ENCODE measurements at regions not wholly inside any gene's neighbourhood (a gene's known extent, or its start where the extent isn't known, plus 50 kb on each side); places are given as distances from the start of the nearest gene placed in this dataset.
"Not testable (repeated sequence)": the region's sequence is repeated elsewhere in the genome, so short reads cannot be mapped to it uniquely, and the experiment has no call there.

DNA sequence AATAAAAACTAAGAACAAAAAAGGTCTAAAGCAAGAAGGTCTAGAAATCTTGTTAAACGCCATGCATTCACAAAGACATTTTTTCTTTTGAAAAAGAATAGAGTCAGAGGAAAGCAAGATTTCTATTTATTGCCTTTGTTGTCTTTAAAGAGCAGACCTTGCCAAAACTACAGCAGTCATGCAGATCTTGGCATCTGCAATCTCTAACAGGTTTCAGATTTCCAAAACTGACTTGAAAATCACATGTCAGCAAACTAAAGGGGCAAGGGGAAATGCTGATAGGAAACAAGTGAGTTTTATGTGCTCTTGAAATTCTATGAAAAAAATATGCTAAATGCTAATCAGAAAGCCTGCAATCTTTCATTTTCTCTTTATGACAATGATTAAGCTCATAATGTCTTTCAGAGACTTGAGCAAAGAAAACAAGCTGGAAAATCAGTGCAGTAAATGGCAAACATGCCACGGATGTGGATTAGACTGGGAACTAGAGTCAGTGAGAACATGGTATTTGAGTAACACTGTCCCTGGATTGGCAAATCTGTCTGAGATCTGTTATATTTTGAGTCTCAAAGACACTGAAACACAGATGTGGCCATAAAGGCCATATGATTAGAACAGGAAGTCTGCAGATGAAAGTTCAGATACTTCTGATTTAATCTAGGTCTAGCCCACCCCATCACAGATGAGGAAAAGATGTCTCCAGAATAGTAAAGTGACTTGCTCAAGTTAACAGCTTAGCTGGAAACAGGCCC is 361.4 kb upstream of the RPS23 start:
- DNase-seq: no peak

DNA sequence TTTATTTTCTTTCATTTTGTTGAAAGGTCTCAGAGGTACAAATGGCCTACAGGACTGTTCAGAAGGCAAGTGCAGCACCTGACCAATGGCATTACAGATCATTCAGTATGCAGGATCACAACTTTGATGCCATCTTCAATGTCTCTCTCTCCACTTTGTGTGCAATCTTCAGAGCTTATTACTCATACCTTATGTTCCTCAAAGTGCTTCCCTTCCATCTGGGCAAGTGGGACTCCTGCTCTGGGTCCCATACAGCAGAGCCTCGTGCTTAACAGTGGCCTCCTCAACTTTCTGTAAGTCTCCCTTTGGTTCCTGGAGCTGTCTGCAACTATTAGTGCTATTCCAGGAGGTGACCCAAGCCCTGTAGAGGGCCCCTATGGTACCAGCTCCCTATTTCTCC is 358.4 kb upstream of the RPS23 start:
- DNase-seq: no peak

DNA sequence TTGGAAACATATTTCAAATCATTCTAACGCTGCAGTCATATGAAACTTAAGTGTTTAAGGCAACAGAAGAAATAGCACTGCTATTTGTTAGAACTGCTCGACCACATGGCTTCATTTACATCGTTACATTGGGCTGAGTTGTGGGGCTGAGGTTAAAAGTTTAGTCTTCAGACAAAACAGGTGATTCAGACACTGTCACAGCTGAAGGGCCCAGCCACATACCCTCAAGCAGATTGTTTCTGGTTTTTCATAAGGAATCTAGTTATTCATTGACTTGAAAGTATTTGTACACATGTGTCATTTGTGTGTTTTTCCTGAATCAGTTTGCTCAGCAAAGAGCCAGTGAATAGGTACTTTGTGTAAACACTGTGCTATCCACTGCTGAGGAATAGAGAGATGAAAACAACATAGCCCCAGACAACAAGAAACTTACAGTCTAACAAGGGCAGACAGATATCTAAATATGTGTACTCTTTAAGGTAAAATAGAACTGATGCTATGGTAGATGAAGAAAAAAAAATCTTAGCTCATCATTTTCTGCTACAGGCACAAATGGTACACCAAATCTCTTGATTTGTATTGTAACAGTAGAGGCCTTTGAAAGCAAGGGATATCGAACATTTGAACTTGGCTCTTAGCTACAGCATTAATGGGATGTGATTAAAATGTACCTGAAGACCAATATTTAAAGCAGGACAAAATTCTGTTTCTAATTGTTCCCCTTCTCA is 357.6 kb upstream of the RPS23 start:
- DNase-seq: no peak

DNA sequence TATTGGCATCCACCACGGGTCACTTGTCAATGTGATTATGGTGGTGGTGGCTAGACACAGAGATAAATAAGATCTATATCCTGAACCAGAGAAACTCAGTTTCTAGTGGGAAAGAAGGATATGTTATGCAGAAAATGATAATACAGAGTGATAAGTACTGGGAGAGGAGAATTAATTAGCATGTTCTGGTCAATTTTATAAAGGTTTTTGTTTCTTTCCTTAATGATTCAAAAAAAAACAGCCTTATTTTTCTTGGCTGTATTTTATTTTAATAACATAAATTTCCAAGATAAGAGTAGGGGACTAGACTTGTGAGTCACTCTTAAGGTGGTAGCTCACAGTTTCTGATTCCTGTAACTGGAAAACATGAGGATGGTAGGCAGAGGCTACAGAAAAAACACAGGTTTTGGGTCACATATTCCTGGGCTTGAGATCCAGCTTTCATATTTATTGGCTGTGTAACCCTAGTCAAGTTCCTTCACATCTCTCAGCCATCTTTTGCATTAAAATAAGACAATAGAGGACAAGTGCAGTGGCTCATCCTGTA is 350.3 kb upstream of the RPS23 start:
- DNase-seq: no peak

- not testable (repeated sequence) for DNase-seq
Observed at GRCh38 chr5:82626905-82627591, 348.9 kb upstream of the RPS23 start.

GRCh38 chr5:82626012-82626411 is 347.9 kb upstream of the RPS23 start:
- not testable (repeated sequence) for DNase-seq

- DNase-seq: no peak
Observed at GRCh38 chr5:82624062-82624461, 345.9 kb upstream of the RPS23 start.

GRCh38 chr5:82622711-82623514 is 344.8 kb upstream of the RPS23 start:
- DNase-seq: peak in 1 of 2 experiments; percentile 1

DNA sequence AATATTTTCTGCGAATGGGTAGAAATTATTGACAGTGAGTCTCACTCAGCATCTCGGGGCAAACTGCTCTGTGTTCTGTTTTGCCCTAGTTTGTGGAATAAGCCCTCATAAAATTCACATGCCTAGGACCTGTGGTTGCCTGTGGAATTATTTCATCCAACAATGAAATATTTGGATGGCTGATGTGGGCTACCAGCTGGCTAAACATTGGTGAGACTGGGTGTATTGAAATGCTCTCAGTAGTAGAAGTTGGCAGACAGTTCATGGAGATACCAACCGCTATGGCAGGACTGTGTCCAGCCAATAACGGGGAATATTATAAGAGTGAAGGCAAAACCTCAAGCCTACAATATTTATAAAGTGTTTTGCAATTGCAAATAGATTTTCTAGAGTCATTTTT is 344.1 kb upstream of the RPS23 start:
- no peak for DNase-seq

GRCh38 chr5:82620957-82621600 is 342.9 kb upstream of the RPS23 start:
- no peak for DNase-seq

DNA sequence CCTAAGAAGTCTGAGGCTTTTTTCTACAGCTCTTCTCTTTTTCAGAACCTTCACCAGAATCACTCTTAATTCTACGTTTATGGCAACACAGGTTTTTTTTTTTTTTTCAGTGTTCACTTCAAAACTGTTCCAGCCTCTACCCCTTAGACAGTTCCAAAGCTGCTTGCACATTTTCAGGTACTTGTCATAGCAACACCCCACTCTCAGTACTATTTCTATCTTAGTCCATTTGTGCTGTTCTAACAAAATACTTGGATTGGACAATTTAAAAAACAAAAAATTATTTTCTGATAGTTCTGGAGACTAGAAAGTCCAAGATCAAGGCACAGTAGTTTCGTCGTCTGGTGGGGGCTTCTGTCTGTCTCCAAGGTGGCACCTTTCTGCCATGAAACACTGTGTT is 340.9 kb upstream of the RPS23 start:
- no peak for DNase-seq

- no peak for DNase-seq
Observed at GRCh38 chr5:82614706-82615105, 336.6 kb upstream of the RPS23 start.

DNA sequence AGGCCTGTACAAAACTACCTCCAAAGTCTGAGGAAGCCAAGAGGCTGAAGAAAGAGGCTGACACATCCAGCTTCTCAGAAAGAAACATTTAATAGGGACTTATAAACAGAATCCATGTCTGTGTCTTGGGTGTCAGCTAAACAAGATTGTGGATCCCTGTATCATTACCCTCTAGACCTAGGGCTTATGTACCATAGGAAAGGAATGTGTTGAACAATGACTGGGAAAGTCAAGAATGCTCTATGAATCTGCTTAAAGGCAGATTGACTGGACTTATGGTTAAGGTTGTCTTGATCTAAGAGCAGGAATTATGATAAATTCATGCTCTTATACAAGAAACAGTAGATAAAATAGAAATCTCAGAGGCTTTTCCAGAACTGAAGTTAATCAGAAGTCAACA is 335.7 kb upstream of the RPS23 start:
- DNase-seq: no peak

GRCh38 chr5:82610686-82611085 is 332.5 kb upstream of the RPS23 start:
- no peak for DNase-seq

DNA sequence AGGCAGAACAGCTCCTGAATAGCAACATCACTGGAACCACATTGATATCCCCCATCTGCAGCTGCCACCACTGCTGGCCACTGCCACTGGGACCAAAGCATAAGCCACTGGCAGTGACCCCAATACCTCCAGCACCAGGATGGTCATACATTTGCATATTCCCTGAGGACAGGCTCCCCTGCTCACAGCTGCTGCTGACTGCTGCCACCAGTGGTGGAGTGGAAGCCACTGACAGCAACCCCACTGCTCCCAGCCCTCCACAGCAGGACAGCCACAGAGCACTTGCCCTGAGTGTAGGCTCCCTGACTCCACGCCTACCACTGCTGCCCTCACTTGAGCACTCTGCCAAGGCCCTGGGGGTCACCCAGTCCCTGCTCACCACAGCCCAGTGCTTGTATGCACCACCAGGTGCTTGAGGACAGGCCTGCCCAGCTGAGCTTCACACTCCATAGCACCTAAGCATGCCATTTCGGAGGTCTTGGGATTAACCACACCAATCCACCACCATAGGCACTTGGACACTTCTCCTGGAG is 327.4 kb upstream of the RPS23 start:
- DNase-seq: no peak

DNA sequence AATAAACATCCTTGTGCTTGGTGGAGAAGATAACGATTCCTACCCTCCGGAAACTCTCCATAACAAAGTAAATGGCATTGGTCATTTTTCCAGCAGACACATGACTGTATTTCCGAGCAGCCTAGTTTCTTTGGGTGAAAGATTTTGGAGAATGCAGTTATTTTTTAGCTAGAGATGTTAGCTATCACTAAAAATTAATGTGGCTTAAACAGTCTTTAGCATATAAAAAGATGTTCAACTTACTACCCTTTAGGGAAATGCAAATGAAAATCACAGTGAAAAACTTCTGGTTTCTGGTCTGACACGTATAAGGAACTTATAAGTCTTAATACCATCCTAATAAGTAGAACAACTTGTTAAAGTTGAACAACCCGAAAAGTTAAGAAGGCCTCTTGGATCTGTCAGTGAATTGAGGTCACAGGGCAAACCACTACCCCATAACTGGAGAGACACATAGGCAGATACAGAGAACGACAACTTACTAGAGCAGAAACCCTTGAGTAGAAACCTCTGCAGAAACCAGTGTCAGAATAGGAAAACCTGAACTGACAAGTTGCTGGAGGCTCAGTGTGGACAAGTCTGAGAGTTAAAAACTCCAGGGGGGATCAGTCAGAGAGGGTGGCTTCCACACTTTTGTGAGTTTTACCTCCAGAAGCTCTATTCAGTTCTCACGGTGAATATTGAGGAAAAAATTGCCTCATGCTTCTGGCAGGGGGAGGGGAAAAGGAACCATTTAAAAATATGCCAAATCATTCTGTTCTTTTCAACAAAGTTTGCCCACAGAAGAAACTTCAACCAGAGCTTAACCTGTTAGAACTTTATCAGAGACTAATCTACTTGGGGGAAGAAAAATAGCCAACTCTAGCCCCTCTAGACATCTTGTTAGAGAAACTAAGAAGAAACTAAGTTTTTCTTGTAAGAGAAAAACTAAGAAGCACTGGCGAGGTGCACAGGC is 325.2 kb upstream of the RPS23 start:
- no peak for DNase-seq

GRCh38 chr5:82601861-82602260 is 323.7 kb upstream of the RPS23 start:
- no peak for DNase-seq

GRCh38 chr5:82601077-82601476 is 322.9 kb upstream of the RPS23 start:
- no peak for DNase-seq

GRCh38 chr5:82599692-82600091 is 321.5 kb upstream of the RPS23 start:
- no peak for DNase-seq

- DNase-seq: no peak
Observed at GRCh38 chr5:82599030-82599429, 320.9 kb upstream of the RPS23 start.

- peak in 1 of 2 experiments; percentile 19 for DNase-seq
Observed at GRCh38 chr5:82597437-82597836, 319.3 kb upstream of the RPS23 start.

Data from NCI-H524 (cell line).